CD4-positive, alpha-beta T cell (primary cell): ENCODE measurements at regions not wholly inside any gene's neighbourhood (a gene's known extent, or its start where the extent isn't known, plus 50 kb on each side); places are given as distances from the start of the nearest gene placed in this dataset.

Experiments
- ATAC-seq: fragments of 200-7000 bp; cut with Tn5 transposase; one replicate; pipeline ENCODE4 v1.10.0; 2022; ENCODE audit warnings: mild to moderate bottlenecking; ENCODE audit not compliant: poor library complexity
- CTCF ChIA-PET: fragments of 350-600 bp; sonication (Branson Sonifier 250); formaldehyde crosslinking; loops from one replicate; lab custom pipeline; 2021; ENCODE audit warnings: antibody characterized with exemption, inconsistent platforms; lab: Charles Lee
- POLR2A ChIA-PET: fragments of 350-600 bp; sonication (Branson Sonifier 250); formaldehyde crosslinking; loops from one replicate; lab custom pipeline; 2021; ENCODE audit warnings: antibody characterized with exemption, inconsistent platforms; lab: Charles Lee
- DNase-seq, 14 experiments: peaks; one replicate each; pipeline ENCODE4 v3.0.0-alpha.2; 2013 to 2020; ENCODE audit warnings: mixed read lengths in 2 of 14
- H3K27ac ChIP-seq, 2 donors: one replicate each; pipeline versions ENCODE4 v1.5.1 to v1.7.0; 2013; ENCODE audit warnings: low read length in 2 of 2, low read depth in 1 of 2, mild to moderate bottlenecking in 1 of 2
- H3K27me3 ChIP-seq, 2 experiments: 1 replicate in 1 of 2; 2 replicates in 1 of 2; pipeline versions ENCODE4 v1.6.1 to v1.7.0; 2013; ENCODE audit warnings: low read length in 2 of 2, control low read depth in 1 of 2, mild to moderate bottlenecking in 1 of 2, moderate library complexity in 1 of 2; ENCODE audit not compliant: insufficient read depth in 2 of 2, control insufficient read depth in 1 of 2
- H3K36me3 ChIP-seq: one replicate; pipeline ENCODE4 v1.6.1; 2013; ENCODE audit warnings: low read length, control low read depth; ENCODE audit not compliant: insufficient read depth
- H3K4me1 ChIP-seq: one replicate; pipeline ENCODE4 v1.6.1; 2013; ENCODE audit warnings: low read length, control low read depth; ENCODE audit not compliant: insufficient read depth
- H3K4me3 ChIP-seq: one replicate; pipeline ENCODE4 v1.5.1; 2013; ENCODE audit warnings: mild to moderate bottlenecking, low read length, moderate library complexity
- H3K9me3 ChIP-seq, 2 experiments: 1 replicate in 1 of 2; 2 replicates in 1 of 2; pipeline versions ENCODE4 v1.6.1 to v1.7.0; 2013; ENCODE audit warnings: low read length in 2 of 2, mild to moderate bottlenecking in 2 of 2, control low read depth in 1 of 2, moderate library complexity in 1 of 2; ENCODE audit not compliant: control insufficient read depth in 1 of 2, insufficient read depth in 1 of 2
- H3K27ac Mint-ChIP-seq: one replicate; pipeline ENCODE4 v1.8.0; 2020; ENCODE audit warnings: mixed read lengths
- H3K27me3 Mint-ChIP-seq: one replicate; pipeline ENCODE4 v1.8.0; 2021; ENCODE audit warnings: mixed read lengths
- H3K36me3 Mint-ChIP-seq: one replicate; pipeline ENCODE4 v1.8.0; 2021; ENCODE audit warnings: low read depth, mixed read lengths
- H3K4me1 Mint-ChIP-seq: one replicate; pipeline ENCODE4 v1.8.0; 2021; ENCODE audit warnings: low read depth, mixed read lengths
- H3K4me3 Mint-ChIP-seq: one replicate; pipeline ENCODE4 v1.8.0; 2020; ENCODE audit warnings: mild to moderate bottlenecking, mixed read lengths
- H3K9me3 Mint-ChIP-seq: one replicate; pipeline ENCODE4 v1.8.0; 2020; ENCODE audit warnings: mixed read lengths
- intact Hi-C, 2 experiments: fragments of 100-400 bp; cut with DNase I in 1 of 2; cut with micrococcal nuclease in 1 of 2; formaldehyde crosslinking; loops; one replicate each; pipeline versions ENCODE4 v1.15.1 to v1.9.0; 2023 to 2025; cut with DNase I, micrococcal nuclease
- TF ChIP-seq, protein P1 (sequence below): fragments of 200-600 bp; IDR thresholded peaks from one replicate; pipeline ENCODE4 v1.8.0; 2022; ENCODE audit warnings: antibody characterized with exemption, mild to moderate bottlenecking

DNA sequence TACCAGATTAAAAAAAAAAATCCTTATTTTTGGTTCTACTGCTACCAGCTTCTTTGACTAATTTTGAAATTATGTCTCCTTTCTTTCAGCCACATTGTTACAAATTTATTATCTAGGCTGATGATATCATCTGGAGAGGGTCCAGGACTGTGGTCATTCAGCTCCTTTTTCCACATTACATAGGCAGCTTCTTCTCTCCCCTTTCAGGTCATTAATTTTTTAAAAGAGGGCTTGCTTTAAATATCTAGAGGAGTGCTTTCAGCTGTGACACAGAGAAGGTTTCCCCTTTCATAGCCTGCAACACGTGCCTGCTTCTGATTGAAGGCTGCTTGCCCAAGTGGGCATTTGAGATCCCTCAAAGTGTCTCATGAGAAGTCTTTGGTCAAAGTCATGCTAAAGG is 155.7 kb upstream of the PAPPA start:
- no peak for ATAC-seq
- H3K4me3 Mint-ChIP-seq: no peak overlapping the region

DNA sequence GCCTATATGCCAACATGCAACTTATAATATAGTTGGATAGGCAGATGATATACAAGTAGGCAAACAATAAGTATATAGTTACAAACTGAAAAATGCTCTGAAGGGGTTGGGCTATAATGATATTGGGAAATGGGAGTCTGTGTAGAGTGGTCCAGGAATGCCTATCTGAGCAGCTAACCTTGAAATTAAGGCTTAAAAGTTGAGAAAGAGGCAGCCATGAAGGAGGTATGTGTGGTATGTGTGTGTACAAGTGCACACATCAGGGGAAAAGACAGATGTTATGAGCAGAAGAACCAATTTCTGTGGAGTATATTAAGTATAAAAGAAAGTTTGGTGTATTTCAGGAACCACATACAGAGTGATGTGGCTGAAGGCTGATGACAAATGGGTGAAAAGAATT is 154.9 kb upstream of the PAPPA start:
- ChIA-PET CTCF (no interaction called here), POLR2A (no interaction called here)
- peaks cover 5% of the 10 kb centered on the region for H3K9me3 Mint-ChIP-seq
- H3K4me1 Mint-ChIP-seq: no peaks in the 10 kb centered on the region
- intact Hi-C loops: no loop called here
- TF ChIP-seq, protein P1, sequence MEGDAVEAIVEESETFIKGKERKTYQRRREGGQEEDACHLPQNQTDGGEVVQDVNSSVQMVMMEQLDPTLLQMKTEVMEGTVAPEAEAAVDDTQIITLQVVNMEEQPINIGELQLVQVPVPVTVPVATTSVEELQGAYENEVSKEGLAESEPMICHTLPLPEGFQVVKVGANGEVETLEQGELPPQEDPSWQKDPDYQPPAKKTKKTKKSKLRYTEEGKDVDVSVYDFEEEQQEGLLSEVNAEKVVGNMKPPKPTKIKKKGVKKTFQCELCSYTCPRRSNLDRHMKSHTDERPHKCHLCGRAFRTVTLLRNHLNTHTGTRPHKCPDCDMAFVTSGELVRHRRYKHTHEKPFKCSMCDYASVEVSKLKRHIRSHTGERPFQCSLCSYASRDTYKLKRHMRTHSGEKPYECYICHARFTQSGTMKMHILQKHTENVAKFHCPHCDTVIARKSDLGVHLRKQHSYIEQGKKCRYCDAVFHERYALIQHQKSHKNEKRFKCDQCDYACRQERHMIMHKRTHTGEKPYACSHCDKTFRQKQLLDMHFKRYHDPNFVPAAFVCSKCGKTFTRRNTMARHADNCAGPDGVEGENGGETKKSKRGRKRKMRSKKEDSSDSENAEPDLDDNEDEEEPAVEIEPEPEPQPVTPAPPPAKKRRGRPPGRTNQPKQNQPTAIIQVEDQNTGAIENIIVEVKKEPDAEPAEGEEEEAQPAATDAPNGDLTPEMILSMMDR: no peak
- no peaks in the 10 kb centered on the region for H3K36me3 ChIP-seq
- H3K4me3 Mint-ChIP-seq: no peak overlapping the region
- DNase-seq (no peak), ATAC-seq (no peak)
- H3K9me3 ChIP-seq: no peaks in the 10 kb centered on the region
- no peak overlapping the region for H3K27ac ChIP-seq
- no peaks in the 10 kb centered on the region for H3K27me3 Mint-ChIP-seq
- H3K27me3 ChIP-seq: no peaks in the 10 kb centered on the region
- no peaks in the 10 kb centered on the region for H3K36me3 Mint-ChIP-seq
- no peaks in the 10 kb centered on the region for H3K4me1 ChIP-seq
- H3K4me3 ChIP-seq: no peak overlapping the region
- no peak overlapping the region for H3K27ac Mint-ChIP-seq

More for the DNA sequence above, 155.7 kb upstream of the PAPPA start:
- H3K9me3 Mint-ChIP-seq: peaks cover 5% of the 10 kb centered on the region
- Histone ChIP-seq H3K27ac (no peak overlapping the region), H3K9me3 (no peaks in the 10 kb centered on the region), H3K36me3 (no peaks in the 10 kb centered on the region), H3K4me3 (no peak overlapping the region), H3K27me3 (no peaks in the 10 kb centered on the region), H3K4me1 (no peaks in the 10 kb centered on the region)
- TF ChIP-seq, protein P1: no peak
- intact Hi-C loops: no loop called here
- no peak overlapping the region for H3K27ac Mint-ChIP-seq
- no peaks in the 10 kb centered on the region for H3K4me1 Mint-ChIP-seq
- no peaks in the 10 kb centered on the region for H3K27me3 Mint-ChIP-seq
- no peak for DNase-seq
- POLR2A ChIA-PET: no interaction called here
- CTCF ChIA-PET: no interaction called here
- H3K36me3 Mint-ChIP-seq: no peaks in the 10 kb centered on the region

DNA sequence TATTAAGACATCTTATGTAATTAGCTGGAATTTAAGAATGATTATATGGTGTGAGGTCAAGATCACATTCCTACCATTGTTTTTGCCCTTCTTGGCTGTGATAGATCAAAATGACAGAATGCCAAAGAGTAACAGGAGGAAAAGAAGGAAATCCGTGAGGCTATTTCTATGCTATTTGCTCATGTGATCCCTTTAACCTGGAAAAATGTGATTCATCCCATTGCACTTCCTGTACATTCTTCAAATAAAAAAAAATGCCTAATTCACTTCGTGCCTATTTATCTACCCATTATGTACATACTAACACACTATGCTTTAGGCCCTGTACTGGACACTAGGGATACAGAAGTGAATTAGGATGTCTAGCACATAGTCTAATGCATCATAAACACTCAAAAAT is 154.1 kb upstream of the PAPPA start:
- ChIA-PET POLR2A (no interaction called here), CTCF (no interaction called here)
- H3K27me3 ChIP-seq: no peaks in the 10 kb centered on the region
- no peaks in the 10 kb centered on the region for H3K4me1 ChIP-seq
- H3K4me3 ChIP-seq: no peak overlapping the region
- Mint-ChIP-seq H3K9me3 (peaks cover 5% of the 10 kb centered on the region), H3K36me3 (no peaks in the 10 kb centered on the region), H3K27me3 (no peaks in the 10 kb centered on the region), H3K4me3 (no peak overlapping the region), H3K27ac (no peak overlapping the region), H3K4me1 (no peaks in the 10 kb centered on the region)
- no peak for ATAC-seq
- no peaks in the 10 kb centered on the region for H3K36me3 ChIP-seq
- H3K9me3 ChIP-seq: no peaks in the 10 kb centered on the region
- intact Hi-C loops: no loop called here
- TF ChIP-seq, protein P1: no peak
- DNase-seq: no peak
- no peak overlapping the region for H3K27ac ChIP-seq
